Fibroblast of lung (primary cell): ENCODE measurements at regions not wholly inside any gene's neighbourhood (a gene's known extent, or its start where the extent isn't known, plus 50 kb on each side); places are given as distances from the start of the nearest gene placed in this dataset.

ENCODE experiments used
- CTCF ChIP-seq, 2 donors: IDR thresholded peaks in 1 of 2; conservative IDR thresholded peaks in 1 of 2; 1 replicate in 1 of 2; 2 replicates in 1 of 2; pipeline ENCODE4 v1.5.1; 2011 to 2012; ENCODE audit warnings: low read length in 2 of 2, control low read depth in 1 of 2, inconsistent platforms in 1 of 2, low read depth in 1 of 2, mild to moderate bottlenecking in 1 of 2
- EZH2 ChIP-seq: IDR thresholded peaks from 2 replicates; pipeline ENCODE4 v1.5.1; 2012; ENCODE audit warnings: low read length, control low read depth, mild to moderate bottlenecking; ENCODE audit errors: missing control alignments

GRCh38 chr1:172906778-172907592 lies 143.8 kb downstream of the TNFSF18 start:
- TF ChIP-seq CTCF (conservative IDR thresholded peaks at IDR 0.05 in 1 of 2, IDR thresholded peaks at IDR 0.05 in 1 of 2; ENCODE audit: low read depth in 1 of 2, low read length in 2 of 2), result no peak
- TF ChIP-seq EZH2, result no peak
